HG03439 (cell line): ENCODE measurements at regions not wholly inside any gene's neighbourhood (a gene's known extent, or its start where the extent isn't known, plus 50 kb on each side); places are given as distances from the start of the nearest gene placed in this dataset.

Experiments used
- ATAC-seq: cut with Tn5 transposase; IDR thresholded peaks from one replicate; pipeline ENCODE4 v1.9.1; 2021; ENCODE audit warnings: mild to moderate bottlenecking, moderate library complexity; ENCODE audit not compliant: unreplicated experiment

DNA sequence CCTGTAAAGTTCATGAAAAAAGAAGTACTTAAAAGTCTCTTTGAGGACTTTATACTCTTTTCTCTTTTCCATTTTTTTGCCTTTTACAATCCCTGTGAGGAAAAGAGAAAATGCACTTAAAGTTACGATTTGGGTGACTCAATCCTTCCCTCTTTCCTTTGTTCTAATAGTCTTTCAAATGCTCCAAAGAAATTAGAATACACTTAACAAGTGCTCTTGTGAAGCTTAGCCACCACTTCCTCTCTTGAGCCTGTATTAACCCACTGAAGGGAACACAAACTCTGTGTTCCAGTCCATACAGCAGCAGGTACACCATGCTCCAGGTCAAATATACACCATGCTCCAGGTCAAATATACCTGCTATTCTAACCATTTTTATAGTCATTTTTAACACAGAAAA is 581.1 kb upstream of the MGAT4C start:
- no peak for ATAC-seq

- no peak for ATAC-seq
Measured at GRCh38 chr12:86834217-86834616, 578.0 kb upstream of the MGAT4C start.

DNA sequence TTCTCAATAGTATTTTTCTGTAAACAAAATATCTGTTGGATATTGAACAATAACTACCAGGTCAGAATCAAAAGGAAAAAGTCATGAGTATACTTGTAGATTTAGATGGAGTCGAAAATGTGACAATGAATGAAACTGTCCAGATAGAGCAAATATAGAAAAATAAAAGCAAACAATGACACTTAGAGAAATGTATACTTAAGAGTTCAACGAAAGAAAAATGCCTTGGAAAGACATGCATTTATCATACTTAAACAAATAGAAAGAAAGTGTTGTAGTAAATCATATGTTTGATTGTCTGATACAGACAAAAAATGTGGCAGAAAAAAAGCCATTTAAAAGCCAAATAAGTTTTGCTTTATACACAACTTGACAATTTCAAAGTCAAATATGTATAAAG is 571.2 kb upstream of the MGAT4C start:
- ATAC-seq, result no peak

DNA sequence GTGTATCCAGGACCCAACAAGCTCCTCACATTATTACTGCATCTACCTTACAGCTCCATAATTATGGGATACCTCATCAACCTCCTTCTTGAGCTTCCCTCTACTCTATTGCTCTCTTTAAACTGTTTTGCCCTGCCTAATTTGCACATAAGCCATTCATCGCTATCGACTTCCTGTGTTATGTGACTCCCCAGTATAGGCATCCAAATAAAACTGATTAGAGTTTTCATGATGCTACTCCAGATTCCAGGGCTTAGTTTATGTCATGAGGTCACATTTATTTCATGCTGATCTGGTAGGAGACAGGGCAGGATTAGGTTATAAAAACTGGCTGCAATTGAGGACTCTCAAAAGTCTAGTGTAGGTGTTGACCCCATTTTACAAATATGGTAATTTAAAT is 569.9 kb upstream of the MGAT4C start:
- no peak for ATAC-seq

DNA sequence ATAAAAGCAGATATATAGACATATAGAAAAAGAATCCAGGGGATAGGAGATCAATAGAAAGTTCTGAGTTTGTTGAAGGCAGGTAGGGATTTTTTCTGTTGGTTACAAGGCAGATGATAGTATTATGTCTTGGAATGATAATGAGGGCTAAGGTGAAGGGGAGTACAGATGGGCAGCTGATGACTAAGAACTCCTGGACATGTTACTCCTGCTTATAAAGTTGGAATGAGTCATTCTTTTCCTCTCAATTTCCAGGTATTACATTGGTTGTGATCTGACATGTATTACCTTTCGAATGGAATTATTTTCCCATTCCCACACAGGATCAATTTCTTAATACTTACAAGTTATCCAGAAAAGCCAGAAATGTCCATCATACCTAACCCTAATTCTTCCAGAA is 545.2 kb upstream of the MGAT4C start:
- ATAC-seq, result no peak

- ATAC-seq, result no peak
Measured at GRCh38 chr12:86799616-86800015, 543.4 kb upstream of the MGAT4C start.

GRCh38 chr12:86796550-86796949 is 540.4 kb upstream of the MGAT4C start:
- no peak for ATAC-seq

DNA sequence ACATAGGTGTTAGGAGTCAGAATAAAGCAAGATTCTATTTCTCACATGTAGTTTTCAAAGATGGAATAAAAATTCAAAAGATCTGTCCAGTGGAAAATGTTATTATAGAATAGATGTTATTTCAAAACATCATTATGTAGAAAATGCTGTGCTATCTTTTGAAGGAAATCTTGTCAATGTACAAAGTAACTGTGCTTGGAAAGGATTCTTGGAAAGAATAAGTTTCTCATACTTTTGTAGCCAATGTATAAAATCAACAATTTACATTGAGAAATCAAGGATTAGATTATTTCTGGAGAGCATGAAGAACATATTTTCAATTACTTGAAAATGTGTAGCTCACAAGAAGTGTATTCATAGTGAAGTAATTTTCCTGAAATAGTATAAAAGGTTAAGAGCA is 532.5 kb upstream of the MGAT4C start:
- ATAC-seq, result no peak

GRCh38 chr12:86787419-86787818 is 531.2 kb upstream of the MGAT4C start:
- ATAC-seq, result no peak

GRCh38 chr12:86777325-86777724 is 521.1 kb upstream of the MGAT4C start:
- ATAC-seq, result no peak

DNA sequence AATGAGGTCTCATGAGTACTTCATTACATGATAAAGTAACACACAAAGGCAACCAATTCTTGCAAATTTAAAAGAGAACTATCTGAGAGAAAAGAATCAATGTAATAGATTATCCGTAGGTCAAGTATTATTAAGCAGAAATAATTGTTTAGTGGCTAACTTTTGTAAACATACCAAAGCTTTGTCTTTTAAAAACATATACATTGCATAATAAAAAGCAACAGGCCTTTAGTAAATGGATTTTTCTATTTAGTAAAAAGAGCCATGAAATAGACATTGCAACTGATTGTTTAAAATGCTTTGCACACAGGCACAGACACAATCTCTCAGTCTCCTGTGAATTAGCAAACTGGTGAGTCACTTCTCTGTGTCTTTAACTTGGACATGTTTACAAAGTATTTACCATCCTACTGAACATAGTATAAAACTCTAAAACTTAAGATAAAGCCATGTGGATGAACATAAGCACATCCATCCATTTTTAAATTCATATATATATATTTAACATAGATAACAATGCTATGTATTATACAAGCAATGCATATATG is 518.7 kb upstream of the MGAT4C start:
- ATAC-seq, result no peak

DNA sequence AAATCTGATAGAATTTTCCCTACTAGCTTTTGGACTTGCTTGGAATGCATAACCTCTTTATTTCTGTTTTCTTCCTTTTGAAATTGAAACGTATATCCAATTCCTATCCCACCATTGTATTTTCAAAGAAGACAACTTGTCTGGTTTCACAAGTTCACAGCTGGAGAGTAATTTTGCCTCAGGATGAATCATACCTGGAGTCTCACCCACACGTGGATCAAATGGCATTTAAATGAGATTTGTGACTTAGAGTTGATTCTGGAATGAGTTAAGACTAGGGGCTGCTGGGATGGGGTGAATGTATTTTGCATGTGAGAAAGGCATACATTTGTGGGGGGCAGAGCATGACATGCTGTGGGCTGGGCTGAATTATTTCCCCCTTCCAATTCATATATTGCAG is 516.5 kb upstream of the MGAT4C start:
- ATAC-seq, result no peak

DNA sequence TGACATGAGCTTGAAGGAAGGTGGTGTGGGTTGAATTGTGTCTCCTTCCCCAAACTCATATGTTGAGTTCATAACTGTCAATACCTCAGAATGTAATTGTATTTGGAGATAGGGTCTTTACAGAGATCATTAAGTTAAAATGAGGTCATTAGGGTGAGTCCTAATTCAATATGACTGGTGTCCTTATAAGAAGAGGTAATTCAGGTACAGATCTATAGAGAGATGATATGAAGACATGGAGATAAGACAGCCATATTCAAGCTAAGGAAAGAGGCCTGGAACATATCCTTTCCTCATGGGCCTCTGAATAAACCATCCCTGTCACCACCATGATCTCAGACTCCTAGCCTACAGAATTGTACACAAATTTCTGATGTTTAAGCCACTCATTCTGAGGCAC is 514.7 kb upstream of the MGAT4C start:
- ATAC-seq, result no peak

DNA sequence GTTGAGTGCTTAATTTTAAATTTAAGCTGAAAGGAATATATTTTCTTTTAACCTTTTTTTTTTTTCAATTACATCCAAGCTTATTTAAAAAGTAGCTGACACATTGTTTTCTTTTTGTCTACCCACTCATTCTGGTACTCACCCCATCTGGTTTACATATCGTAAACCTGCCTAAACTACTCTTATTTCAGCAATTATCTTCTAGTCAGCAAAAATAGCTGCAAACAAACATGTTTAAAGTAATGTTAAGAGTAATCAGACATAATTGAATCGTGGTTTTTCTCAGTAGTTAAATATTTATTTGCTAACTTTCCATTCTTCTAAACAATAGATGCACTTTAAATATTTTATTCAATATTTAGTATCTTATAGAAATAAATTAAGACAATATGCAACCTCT is 492.7 kb upstream of the MGAT4C start:
- ATAC-seq, result no peak

GRCh38 chr12:86744547-86745212 is 488.5 kb upstream of the MGAT4C start:
- ATAC-seq, result no peak

DNA sequence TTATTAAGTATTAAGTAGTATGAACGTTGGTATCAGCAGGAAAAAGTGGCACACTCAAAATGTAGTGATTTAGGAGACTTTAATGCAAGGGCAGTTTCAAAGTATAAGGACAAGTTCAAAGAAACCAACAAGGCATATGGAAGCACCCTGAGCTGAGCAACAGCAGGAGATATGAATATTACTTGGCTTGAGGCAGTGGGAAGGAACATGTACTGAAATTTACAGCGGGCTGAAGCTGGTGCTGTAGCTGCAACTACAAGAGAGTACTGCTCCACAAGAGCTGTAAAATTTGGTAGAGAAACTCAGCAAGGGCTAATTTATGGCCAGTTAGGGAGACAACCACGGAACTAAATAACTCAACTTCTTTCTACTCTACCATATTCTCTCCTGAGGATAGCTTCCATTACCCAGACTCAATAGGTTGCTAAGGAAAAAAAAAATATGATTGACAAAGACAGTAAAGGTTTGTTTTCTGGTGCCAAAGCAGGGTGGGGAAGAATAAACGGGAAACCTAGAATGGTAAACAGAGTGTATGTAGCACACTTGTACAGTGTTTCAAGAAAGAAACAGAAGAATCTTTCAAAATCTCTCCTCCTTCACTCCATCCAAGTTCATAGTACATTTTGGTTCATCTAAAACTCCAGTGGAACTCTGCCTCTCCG is 487.8 kb upstream of the MGAT4C start:
- ATAC-seq, result no peak

DNA sequence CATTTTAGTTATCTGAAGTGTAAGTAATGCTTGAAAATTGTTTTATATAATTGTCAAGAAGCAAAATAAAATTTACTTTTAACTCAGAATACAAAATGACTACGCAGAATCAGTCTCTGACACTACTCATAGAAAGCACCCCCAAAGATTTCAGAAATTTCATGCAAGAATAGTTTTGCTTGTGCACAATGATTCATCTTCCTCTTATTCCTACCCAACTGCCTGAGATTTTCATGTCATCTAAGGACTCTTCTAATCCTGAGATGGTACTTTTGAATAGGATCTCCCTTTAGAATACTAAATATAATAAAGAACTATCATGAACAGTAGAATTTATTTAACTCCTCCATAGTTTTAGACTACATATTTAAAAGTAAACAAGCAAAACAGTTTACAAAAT is 485.3 kb upstream of the MGAT4C start:
- no peak for ATAC-seq

DNA sequence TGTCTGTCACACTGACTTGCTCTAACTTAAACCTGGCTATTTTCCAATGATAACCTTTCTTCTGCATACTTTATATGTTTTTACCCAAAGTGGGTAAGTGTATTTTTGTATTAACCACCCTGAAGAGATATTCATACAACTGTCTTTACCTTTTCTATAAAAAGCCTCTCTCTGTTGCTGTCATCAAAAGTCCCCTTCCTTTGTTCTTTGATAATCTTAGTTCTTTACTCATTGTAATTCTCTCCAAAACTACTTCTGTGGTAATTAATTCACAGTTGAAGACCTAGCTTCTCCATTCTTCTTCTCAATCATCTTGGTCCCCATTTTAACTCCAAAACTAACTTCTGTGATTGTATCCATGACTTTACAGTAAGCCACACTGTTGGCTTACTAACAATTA is 479.7 kb upstream of the MGAT4C start:
- no peak for ATAC-seq

DNA sequence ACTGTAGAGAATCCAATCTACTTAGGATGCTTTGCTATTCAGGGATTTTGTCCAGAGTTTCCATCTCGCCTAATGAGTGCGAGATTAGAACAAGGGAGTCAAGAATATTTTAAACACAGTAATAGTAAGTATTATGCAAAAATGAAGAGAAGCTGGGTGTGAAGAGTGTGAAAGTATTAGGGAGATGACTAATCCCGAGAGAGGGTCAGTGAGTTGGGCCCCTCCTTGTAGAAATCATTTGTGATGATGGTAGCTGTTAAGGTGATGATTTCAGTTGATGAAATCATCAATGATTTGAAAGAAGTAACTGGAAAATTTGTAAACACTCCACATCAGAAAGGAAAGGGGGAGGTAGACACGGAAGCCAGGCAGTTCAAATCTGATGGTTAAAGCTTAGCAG is 478.9 kb upstream of the MGAT4C start:
- ATAC-seq, result no peak

GRCh38 chr12:86730233-86730632 is 474.0 kb upstream of the MGAT4C start:
- ATAC-seq, result no peak

- ATAC-seq, result no peak
Measured at GRCh38 chr12:86729739-86730138, 473.5 kb upstream of the MGAT4C start.

DNA sequence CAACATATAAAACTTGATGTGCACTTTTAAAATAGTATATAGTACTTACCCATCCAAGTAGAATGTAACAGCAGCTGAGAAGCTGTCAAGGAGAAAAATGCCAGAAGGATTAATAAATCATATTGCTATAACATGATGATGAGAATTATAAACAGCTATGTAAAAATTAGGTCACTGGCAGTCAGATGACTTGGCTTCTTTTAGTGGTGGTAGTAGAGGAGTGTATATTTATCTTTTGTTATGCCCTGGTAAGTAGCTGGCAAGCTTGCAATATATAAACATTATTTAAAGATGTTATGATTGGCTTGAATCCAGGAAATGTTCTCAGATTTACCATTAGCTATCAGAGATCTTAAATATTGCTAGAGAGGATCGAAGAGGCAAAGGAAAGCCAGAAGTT is 471.0 kb upstream of the MGAT4C start:
- ATAC-seq, result no peak

DNA sequence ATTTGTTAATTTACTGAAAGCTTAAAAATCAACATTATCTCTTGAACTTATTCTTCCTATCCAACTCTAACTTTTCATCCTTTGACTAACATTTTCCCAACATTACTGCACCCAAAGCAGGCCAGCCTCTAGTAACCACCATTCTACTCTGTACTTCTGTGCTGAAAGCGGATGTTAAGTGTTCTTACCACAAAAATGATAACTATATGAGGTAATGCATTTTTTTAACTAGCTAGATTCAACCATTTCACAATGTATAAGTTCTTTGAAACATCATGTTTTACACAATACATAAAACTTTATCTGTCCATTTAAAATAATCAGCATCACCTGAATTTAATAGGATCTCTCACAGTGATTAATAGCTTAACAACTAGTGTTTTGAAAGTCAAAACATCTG is 468.5 kb upstream of the MGAT4C start:
- ATAC-seq, result no peak
